ENCODE measurements at regions not wholly inside any gene's neighbourhood (a gene's known extent, or its start where the extent isn't known, plus 50 kb on each side); places are given as distances from the start of the nearest gene placed in this dataset.
"Not testable (repeated sequence)": the region's sequence is repeated elsewhere in the genome, so short reads cannot be mapped to it uniquely, and the experiment has no call there.

DNA sequence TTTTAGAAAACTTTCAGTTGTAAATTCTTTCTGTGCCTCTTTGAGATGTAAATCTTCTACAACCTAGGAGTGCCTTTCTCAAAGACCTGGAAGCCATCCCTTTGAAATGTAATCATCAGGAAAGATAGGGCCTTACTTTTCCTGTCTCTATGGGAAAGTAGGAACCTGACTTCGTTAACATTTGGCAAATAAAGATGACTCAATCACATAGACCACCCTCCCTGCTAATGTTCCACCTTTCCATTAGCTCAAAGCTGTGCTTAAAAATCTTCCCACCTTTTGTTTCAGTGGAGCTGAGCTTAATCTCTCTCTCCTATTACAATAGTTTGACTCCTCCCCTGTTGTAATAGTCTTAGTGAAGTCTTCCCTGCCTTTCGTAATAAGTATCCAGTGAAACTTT lies 247.7 kb downstream of the OLFM4 start:
- no peak for TF ChIP-seq CTCF (IDR thresholded peaks at IDR 0.05)
- H3K4me2 ChIP-seq (ENCODE audit: low read length): no peak overlapping the region
- H3K4me3 ChIP-seq (ENCODE audit: low read depth, low read length): no peak overlapping the region
- H3K27me3 ChIP-seq (ENCODE audit: control insufficient read depth, insufficient read depth, low read length): no peaks in the 10 kb centered on the region
- H3K27ac ChIP-seq: no peak overlapping the region
- no peak overlapping the region for H2AFZ ChIP-seq
- no peak overlapping the region for H3K9ac ChIP-seq
- H3K36me3 ChIP-seq (ENCODE audit: control insufficient read depth, insufficient read depth, low read length): no peaks in the 10 kb centered on the region
- H3K79me2 ChIP-seq: no peaks in the 10 kb centered on the region
- no peaks in the 10 kb centered on the region for H3K4me1 ChIP-seq
- no peaks in the 10 kb centered on the region for H3K9me3 ChIP-seq (ENCODE audit: control insufficient read depth, low read length)

- TF ChIP-seq CTCF (IDR thresholded peaks at IDR 0.05): no peak
- no peak overlapping the region for H2AFZ ChIP-seq
- no peaks in the 10 kb centered on the region for H3K36me3 ChIP-seq (ENCODE audit: control insufficient read depth, insufficient read depth, low read length)
- no peak overlapping the region for H3K27ac ChIP-seq
- H3K9me3 ChIP-seq (ENCODE audit: control insufficient read depth, low read length): no peaks in the 10 kb centered on the region
- H3K4me3 ChIP-seq (ENCODE audit: low read depth, low read length): no peak overlapping the region
- H3K27me3 ChIP-seq (ENCODE audit: control insufficient read depth, insufficient read depth, low read length): no peaks in the 10 kb centered on the region
- H3K4me2 ChIP-seq (ENCODE audit: low read length): no peak overlapping the region
- no peaks in the 10 kb centered on the region for H3K4me1 ChIP-seq
- no peak overlapping the region for H3K9ac ChIP-seq
- no peaks in the 10 kb centered on the region for H3K79me2 ChIP-seq
Observed at GRCh38 chr13:53281677-53282076, 253.1 kb downstream of the OLFM4 start.

- no peaks in the 10 kb centered on the region for H3K36me3 ChIP-seq (ENCODE audit: control insufficient read depth, insufficient read depth, low read length)
- no peaks in the 10 kb centered on the region for H3K4me1 ChIP-seq
- no peaks in the 10 kb centered on the region for H3K79me2 ChIP-seq
- H3K9me3 ChIP-seq (ENCODE audit: control insufficient read depth, low read length): no peaks in the 10 kb centered on the region
- H2AFZ ChIP-seq: no peak overlapping the region
- H3K27me3 ChIP-seq (ENCODE audit: control insufficient read depth, insufficient read depth, low read length): no peaks in the 10 kb centered on the region
- no peak overlapping the region for H3K4me3 ChIP-seq (ENCODE audit: low read depth, low read length)
- H3K27ac ChIP-seq: no peak overlapping the region
- no peak overlapping the region for H3K9ac ChIP-seq
- no peak for TF ChIP-seq CTCF (IDR thresholded peaks at IDR 0.05)
- H3K4me2 ChIP-seq (ENCODE audit: low read length): no peak overlapping the region
Observed at GRCh38 chr13:53285896-53286430, 257.4 kb downstream of the OLFM4 start.

DNA sequence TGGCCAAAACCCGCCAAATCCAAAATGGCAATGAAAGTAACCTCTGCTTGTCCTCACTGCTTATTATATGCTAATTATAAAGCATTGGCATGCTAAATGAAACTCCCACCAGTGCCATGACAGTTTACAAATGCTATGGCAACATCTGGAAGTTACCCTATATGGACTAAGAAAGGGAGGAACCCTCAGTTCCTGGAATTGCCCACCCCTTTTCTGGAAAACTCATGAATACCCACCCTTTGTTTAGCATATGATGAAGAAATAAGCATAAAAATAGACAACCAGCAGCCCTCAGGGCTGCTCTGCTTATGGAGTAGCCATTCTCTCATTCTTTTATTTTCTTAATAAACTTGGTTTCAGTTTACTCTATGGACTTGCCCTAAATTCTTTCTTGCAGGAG lies 269.8 kb downstream of the OLFM4 start:
- no peaks in the 10 kb centered on the region for H3K9me3 ChIP-seq (ENCODE audit: control insufficient read depth, low read length)
- H2AFZ ChIP-seq: no peak overlapping the region
- no peaks in the 10 kb centered on the region for H3K79me2 ChIP-seq
- H3K9ac ChIP-seq: no peak overlapping the region
- H3K36me3 ChIP-seq (ENCODE audit: control insufficient read depth, insufficient read depth, low read length): no peaks in the 10 kb centered on the region
- no peak overlapping the region for H3K4me2 ChIP-seq (ENCODE audit: low read length)
- no peak overlapping the region for H3K4me3 ChIP-seq (ENCODE audit: low read depth, low read length)
- H3K4me1 ChIP-seq: no peaks in the 10 kb centered on the region
- H3K27ac ChIP-seq: no peak overlapping the region
- H3K27me3 ChIP-seq (ENCODE audit: control insufficient read depth, insufficient read depth, low read length): no peaks in the 10 kb centered on the region
- TF ChIP-seq CTCF (IDR thresholded peaks at IDR 0.05): no peak

GRCh38 chr13:53301449-53301848 lies 272.8 kb downstream of the OLFM4 start:
- no peaks in the 10 kb centered on the region for H3K79me2 ChIP-seq
- no peak overlapping the region for H2AFZ ChIP-seq
- H3K4me3 ChIP-seq (ENCODE audit: low read depth, low read length): no peak overlapping the region
- no peak overlapping the region for H3K9ac ChIP-seq
- TF ChIP-seq CTCF (IDR thresholded peaks at IDR 0.05): no peak
- no peaks in the 10 kb centered on the region for H3K27me3 ChIP-seq (ENCODE audit: control insufficient read depth, insufficient read depth, low read length)
- H3K4me2 ChIP-seq (ENCODE audit: low read length): no peak overlapping the region
- H3K27ac ChIP-seq: no peak overlapping the region
- H3K9me3 ChIP-seq (ENCODE audit: control insufficient read depth, low read length): no peaks in the 10 kb centered on the region
- H3K4me1 ChIP-seq: no peaks in the 10 kb centered on the region
- no peaks in the 10 kb centered on the region for H3K36me3 ChIP-seq (ENCODE audit: control insufficient read depth, insufficient read depth, low read length)

- not testable (repeated sequence) for H3K4me2 ChIP-seq (ENCODE audit: low read length); H3K9me3 ChIP-seq (ENCODE audit: control insufficient read depth, low read length); H3K9ac ChIP-seq; H3K4me1 ChIP-seq; H3K27ac ChIP-seq; H3K27me3 ChIP-seq (ENCODE audit: control insufficient read depth, insufficient read depth, low read length); H3K4me3 ChIP-seq (ENCODE audit: low read depth, low read length); H3K79me2 ChIP-seq; H2AFZ ChIP-seq; H3K36me3 ChIP-seq (ENCODE audit: control insufficient read depth, insufficient read depth, low read length)
Observed at GRCh38 chr13:53305419-53305818, 276.8 kb downstream of the OLFM4 start.
